ENCODE measurements at regions not wholly inside any gene's neighbourhood (a gene's known extent, or its start where the extent isn't known, plus 50 kb on each side); places are given as distances from the start of the nearest gene placed in this dataset.

- H3K27ac Mint-ChIP-seq, result no peak overlapping the region
- no peak overlapping the region for H3K4me3 Mint-ChIP-seq
- no peaks in the 10 kb centered on the region for H3K4me1 Mint-ChIP-seq
- no peaks in the 10 kb centered on the region for H3K36me3 Mint-ChIP-seq
- no peaks in the 10 kb centered on the region for H3K27me3 Mint-ChIP-seq
- peaks cover 9% of the 10 kb centered on the region for H3K9me3 Mint-ChIP-seq
- peak; percentile 31 for ATAC-seq
Observed at GRCh38 chr11:133738624-133739023, 106.7 kb downstream of the SPATA19 start.

- ATAC-seq, result no peak
- no peaks in the 10 kb centered on the region for H3K4me1 Mint-ChIP-seq
- H3K27ac Mint-ChIP-seq, result no peak overlapping the region
- no peak overlapping the region for H3K4me3 Mint-ChIP-seq
- H3K36me3 Mint-ChIP-seq, result no peaks in the 10 kb centered on the region
- no peaks in the 10 kb centered on the region for H3K27me3 Mint-ChIP-seq
- H3K9me3 Mint-ChIP-seq, result peaks cover 7% of the 10 kb centered on the region
Observed at GRCh38 chr11:133733631-133734030, 111.7 kb downstream of the SPATA19 start.

GRCh38 chr11:133732109-133732674 lies 113.1 kb downstream of the SPATA19 start:
- no peaks in the 10 kb centered on the region for H3K36me3 Mint-ChIP-seq
- H3K4me1 Mint-ChIP-seq, result no peaks in the 10 kb centered on the region
- no peak for ATAC-seq
- no peak overlapping the region for H3K27ac Mint-ChIP-seq
- H3K9me3 Mint-ChIP-seq, result peaks cover 3% of the 10 kb centered on the region
- H3K27me3 Mint-ChIP-seq, result no peaks in the 10 kb centered on the region
- H3K4me3 Mint-ChIP-seq, result no peak overlapping the region

GRCh38 chr11:133727774-133728173 lies 117.5 kb downstream of the SPATA19 start:
- Mint-ChIP-seq H3K9me3 (no peaks in the 10 kb centered on the region), H3K36me3 (no peaks in the 10 kb centered on the region), H3K4me1 (no peaks in the 10 kb centered on the region), H3K4me3 (no peak overlapping the region), H3K27ac (no peak overlapping the region), H3K27me3 (no peaks in the 10 kb centered on the region)
- no peak for ATAC-seq

- no peaks in the 10 kb centered on the region for H3K9me3 Mint-ChIP-seq
- no peak for ATAC-seq
- H3K36me3 Mint-ChIP-seq, result no peaks in the 10 kb centered on the region
- no peaks in the 10 kb centered on the region for H3K4me1 Mint-ChIP-seq
- H3K4me3 Mint-ChIP-seq, result no peak overlapping the region
- H3K27ac Mint-ChIP-seq, result no peak overlapping the region
- H3K27me3 Mint-ChIP-seq, result no peaks in the 10 kb centered on the region
Observed at GRCh38 chr11:133726542-133726941, 118.8 kb downstream of the SPATA19 start.

- no peaks in the 10 kb centered on the region for H3K9me3 Mint-ChIP-seq
- H3K4me3 Mint-ChIP-seq, result no peak overlapping the region
- no peaks in the 10 kb centered on the region for H3K4me1 Mint-ChIP-seq
- ATAC-seq, result no peak
- no peaks in the 10 kb centered on the region for H3K36me3 Mint-ChIP-seq
- H3K27ac Mint-ChIP-seq, result no peak overlapping the region
- no peaks in the 10 kb centered on the region for H3K27me3 Mint-ChIP-seq
Observed at GRCh38 chr11:133724116-133724515, 121.2 kb downstream of the SPATA19 start.

GRCh38 chr11:133723056-133723455 lies 122.3 kb downstream of the SPATA19 start:
- no peaks in the 10 kb centered on the region for H3K36me3 Mint-ChIP-seq
- no peaks in the 10 kb centered on the region for H3K4me1 Mint-ChIP-seq
- no peaks in the 10 kb centered on the region for H3K9me3 Mint-ChIP-seq
- no peak overlapping the region for H3K4me3 Mint-ChIP-seq
- no peaks in the 10 kb centered on the region for H3K27me3 Mint-ChIP-seq
- ATAC-seq, result no peak
- H3K27ac Mint-ChIP-seq, result no peak overlapping the region

GRCh38 chr11:133720951-133721350 lies 124.4 kb downstream of the SPATA19 start:
- no peak overlapping the region for H3K27ac Mint-ChIP-seq
- no peaks in the 10 kb centered on the region for H3K27me3 Mint-ChIP-seq
- no peaks in the 10 kb centered on the region for H3K36me3 Mint-ChIP-seq
- H3K4me3 Mint-ChIP-seq, result no peak overlapping the region
- H3K9me3 Mint-ChIP-seq, result no peaks in the 10 kb centered on the region
- ATAC-seq, result no peak
- H3K4me1 Mint-ChIP-seq, result no peaks in the 10 kb centered on the region

- Mint-ChIP-seq H3K9me3 (no peaks in the 10 kb centered on the region), H3K27ac (no peak overlapping the region), H3K4me3 (no peak overlapping the region), H3K36me3 (no peaks in the 10 kb centered on the region), H3K4me1 (no peaks in the 10 kb centered on the region), H3K27me3 (no peaks in the 10 kb centered on the region)
- no peak for ATAC-seq
Observed at GRCh38 chr11:133719532-133720235, 125.6 kb downstream of the SPATA19 start.

- no peaks in the 10 kb centered on the region for H3K36me3 Mint-ChIP-seq
Observed at GRCh38 chr11:133718831-133719230, 126.5 kb downstream of the SPATA19 start.

GRCh38 chr11:133718238-133718637 lies 127.1 kb downstream of the SPATA19 start:
- H3K27ac Mint-ChIP-seq, result no peak overlapping the region
- no peaks in the 10 kb centered on the region for H3K27me3 Mint-ChIP-seq

More at GRCh38 chr11:133718831-133719230, 126.5 kb downstream of the SPATA19 start:
- Mint-ChIP-seq H3K27ac (no peak overlapping the region), H3K4me1 (no peaks in the 10 kb centered on the region), H3K4me3 (no peak overlapping the region), H3K9me3 (no peaks in the 10 kb centered on the region), H3K27me3 (no peaks in the 10 kb centered on the region)
- ATAC-seq, result no peak

GRCh38 chr11:133716602-133717001 lies 128.7 kb downstream of the SPATA19 start:
- Mint-ChIP-seq H3K4me3 (no peak overlapping the region), H3K9me3 (no peaks in the 10 kb centered on the region), H3K27me3 (no peaks in the 10 kb centered on the region), H3K27ac (no peak overlapping the region), H3K4me1 (no peaks in the 10 kb centered on the region), H3K36me3 (no peaks in the 10 kb centered on the region)
- no peak for ATAC-seq

More at GRCh38 chr11:133718238-133718637, 127.1 kb downstream of the SPATA19 start:
- Mint-ChIP-seq H3K36me3 (no peaks in the 10 kb centered on the region), H3K4me1 (no peaks in the 10 kb centered on the region), H3K4me3 (no peak overlapping the region), H3K9me3 (no peaks in the 10 kb centered on the region)
- no peak for ATAC-seq

- H3K27ac Mint-ChIP-seq, result no peak overlapping the region
- H3K4me1 Mint-ChIP-seq, result no peaks in the 10 kb centered on the region
- no peaks in the 10 kb centered on the region for H3K9me3 Mint-ChIP-seq
- H3K4me3 Mint-ChIP-seq, result no peak overlapping the region
- H3K27me3 Mint-ChIP-seq, result no peaks in the 10 kb centered on the region
- no peak for ATAC-seq
- no peaks in the 10 kb centered on the region for H3K36me3 Mint-ChIP-seq
Observed at GRCh38 chr11:133715602-133716001, 129.7 kb downstream of the SPATA19 start.

GRCh38 chr11:133714471-133715375 lies 130.6 kb downstream of the SPATA19 start:
- ATAC-seq, result no peak
- Mint-ChIP-seq H3K27ac (no peak overlapping the region), H3K27me3 (no peaks in the 10 kb centered on the region), H3K9me3 (no peaks in the 10 kb centered on the region), H3K4me1 (no peaks in the 10 kb centered on the region), H3K4me3 (no peak overlapping the region), H3K36me3 (no peaks in the 10 kb centered on the region)

- no peaks in the 10 kb centered on the region for H3K4me1 Mint-ChIP-seq
- H3K36me3 Mint-ChIP-seq, result no peaks in the 10 kb centered on the region
- no peaks in the 10 kb centered on the region for H3K9me3 Mint-ChIP-seq
- H3K27me3 Mint-ChIP-seq, result no peaks in the 10 kb centered on the region
- H3K27ac Mint-ChIP-seq, result no peak overlapping the region
- no peak overlapping the region for H3K4me3 Mint-ChIP-seq
- no peak for ATAC-seq
Observed at GRCh38 chr11:133713844-133714243, 131.5 kb downstream of the SPATA19 start.
